ENCODE measurements at regions not wholly inside any gene's neighbourhood (a gene's known extent, or its start where the extent isn't known, plus 50 kb on each side); places are given as distances from the start of the nearest gene placed in this dataset.

- TF ChIP-seq POLR2AphosphoS5 (IDR thresholded peaks at IDR 0.05; ENCODE audit: low read depth, low read length) (no peak), POLR2A (IDR thresholded peaks at IDR 0.05; ENCODE audit: low read depth, low read length) (no peak), TAF1 (IDR thresholded peaks at IDR 0.05; ENCODE audit: borderline replicate concordance, low read depth, low read length) (no peak)
- FAIRE-seq: no peak
- no peak for DNase-seq (ENCODE audit: insufficient read length)
These were observed 520.4 kb downstream of the SLITRK6 start for GRCh38 chr13:85278851-85279250.

- DNase-seq (ENCODE audit: insufficient read length): no peak
- FAIRE-seq: no peak
- TF ChIP-seq POLR2AphosphoS5 (IDR thresholded peaks at IDR 0.05; ENCODE audit: low read depth, low read length) (no peak), TAF1 (IDR thresholded peaks at IDR 0.05; ENCODE audit: borderline replicate concordance, low read depth, low read length) (no peak), POLR2A (IDR thresholded peaks at IDR 0.05; ENCODE audit: low read depth, low read length) (no peak)
These were observed 521.5 kb downstream of the SLITRK6 start for GRCh38 chr13:85277748-85278147.

GRCh38 chr13:85266771-85267170 is 532.4 kb downstream of the SLITRK6 start:
- no peak for TF ChIP-seq POLR2AphosphoS5 (IDR thresholded peaks at IDR 0.05; ENCODE audit: low read depth, low read length)
- no peak for TF ChIP-seq TAF1 (IDR thresholded peaks at IDR 0.05; ENCODE audit: borderline replicate concordance, low read depth, low read length)
- TF ChIP-seq POLR2A (IDR thresholded peaks at IDR 0.05; ENCODE audit: low read depth, low read length): no peak
- FAIRE-seq (no peak), DNase-seq (ENCODE audit: insufficient read length) (no peak)

GRCh38 chr13:85266331-85266730 is 532.9 kb downstream of the SLITRK6 start:
- DNase-seq (ENCODE audit: insufficient read length) (no peak), FAIRE-seq (no peak)
- TF ChIP-seq TAF1 (IDR thresholded peaks at IDR 0.05; ENCODE audit: borderline replicate concordance, low read depth, low read length) (no peak), POLR2A (IDR thresholded peaks at IDR 0.05; ENCODE audit: low read depth, low read length) (no peak), POLR2AphosphoS5 (IDR thresholded peaks at IDR 0.05; ENCODE audit: low read depth, low read length) (no peak)

GRCh38 chr13:85265296-85265695 is 533.9 kb downstream of the SLITRK6 start:
- no peak for FAIRE-seq
- TF ChIP-seq TAF1 (IDR thresholded peaks at IDR 0.05; ENCODE audit: borderline replicate concordance, low read depth, low read length) (no peak), POLR2A (IDR thresholded peaks at IDR 0.05; ENCODE audit: low read depth, low read length) (no peak)
- DNase-seq (ENCODE audit: insufficient read length): no peak

GRCh38 chr13:85262499-85262898 is 536.7 kb downstream of the SLITRK6 start:
- DNase-seq (ENCODE audit: insufficient read length): no peak
- TF ChIP-seq POLR2A (IDR thresholded peaks at IDR 0.05; ENCODE audit: low read depth, low read length) (no peak), TAF1 (IDR thresholded peaks at IDR 0.05; ENCODE audit: borderline replicate concordance, low read depth, low read length) (no peak), POLR2AphosphoS5 (IDR thresholded peaks at IDR 0.05; ENCODE audit: low read depth, low read length) (no peak)
- FAIRE-seq: no peak

- FAIRE-seq: no peak
- no peak for DNase-seq (ENCODE audit: insufficient read length)
- no peak for TF ChIP-seq TAF1 (IDR thresholded peaks at IDR 0.05; ENCODE audit: borderline replicate concordance, low read depth, low read length)
- TF ChIP-seq POLR2AphosphoS5 (IDR thresholded peaks at IDR 0.05; ENCODE audit: low read depth, low read length): no peak
- TF ChIP-seq POLR2A (IDR thresholded peaks at IDR 0.05; ENCODE audit: low read depth, low read length): no peak
These were observed 537.4 kb downstream of the SLITRK6 start for GRCh38 chr13:85261757-85262346.

- no peak for TF ChIP-seq TAF1 (IDR thresholded peaks at IDR 0.05; ENCODE audit: borderline replicate concordance, low read depth, low read length)
- no peak for TF ChIP-seq POLR2AphosphoS5 (IDR thresholded peaks at IDR 0.05; ENCODE audit: low read depth, low read length)
- TF ChIP-seq POLR2A (IDR thresholded peaks at IDR 0.05; ENCODE audit: low read depth, low read length): no peak
- DNase-seq (ENCODE audit: insufficient read length): no peak
- FAIRE-seq: no peak
These were observed 538.3 kb downstream of the SLITRK6 start for GRCh38 chr13:85260896-85261295.

- no peak for TF ChIP-seq POLR2AphosphoS5 (IDR thresholded peaks at IDR 0.05; ENCODE audit: low read depth, low read length)
- TF ChIP-seq TAF1 (IDR thresholded peaks at IDR 0.05; ENCODE audit: borderline replicate concordance, low read depth, low read length): no peak
- TF ChIP-seq POLR2A (IDR thresholded peaks at IDR 0.05; ENCODE audit: low read depth, low read length): no peak
- FAIRE-seq (no peak), DNase-seq (ENCODE audit: insufficient read length) (no peak)
These were observed 543.2 kb downstream of the SLITRK6 start for GRCh38 chr13:85255978-85256377.

- no peak for DNase-seq (ENCODE audit: insufficient read length)
- TF ChIP-seq POLR2AphosphoS5 (IDR thresholded peaks at IDR 0.05; ENCODE audit: low read depth, low read length) (no peak), POLR2A (IDR thresholded peaks at IDR 0.05; ENCODE audit: low read depth, low read length) (no peak), TAF1 (IDR thresholded peaks at IDR 0.05; ENCODE audit: borderline replicate concordance, low read depth, low read length) (no peak)
These were observed 544.6 kb downstream of the SLITRK6 start for GRCh38 chr13:85254641-85255040.

GRCh38 chr13:85249151-85249550 is 550.1 kb downstream of the SLITRK6 start:
- no peak for TF ChIP-seq POLR2AphosphoS5 (IDR thresholded peaks at IDR 0.05; ENCODE audit: low read depth, low read length)
- TF ChIP-seq TAF1 (IDR thresholded peaks at IDR 0.05; ENCODE audit: borderline replicate concordance, low read depth, low read length): no peak
- TF ChIP-seq POLR2A (IDR thresholded peaks at IDR 0.05; ENCODE audit: low read depth, low read length): no peak
- no peak for FAIRE-seq
- DNase-seq (ENCODE audit: insufficient read length): no peak

More at GRCh38 chr13:85254641-85255040, 544.6 kb downstream of the SLITRK6 start:
- no peak for FAIRE-seq

GRCh38 chr13:85247780-85248179 is 551.4 kb downstream of the SLITRK6 start:
- TF ChIP-seq POLR2AphosphoS5 (IDR thresholded peaks at IDR 0.05; ENCODE audit: low read depth, low read length) (no peak), TAF1 (IDR thresholded peaks at IDR 0.05; ENCODE audit: borderline replicate concordance, low read depth, low read length) (no peak), POLR2A (IDR thresholded peaks at IDR 0.05; ENCODE audit: low read depth, low read length) (no peak)
- FAIRE-seq: no peak
- no peak for DNase-seq (ENCODE audit: insufficient read length)
